HCT116 (cell line): ENCODE measurements at regions not wholly inside any gene's neighbourhood (a gene's known extent, or its start where the extent isn't known, plus 50 kb on each side); places are given as distances from the start of the nearest gene placed in this dataset.

Source experiments
- ATAC-seq: fragments of 200-7000 bp; cut with Tn5 transposase; 2 replicates; pipeline ENCODE4 v1.9.1; 2020; ENCODE audit warnings: mild to moderate bottlenecking, moderate library complexity
- BruUV-seq: library from RNA; stranded (reverse); fragments of 400-500 nt; replicated peaks from 2 replicates; lab custom pipeline; 2021; lab: Mats Ljungman, UMichigan
- CTCF ChIA-PET: fragments of 300-600 bp; sonication (Branson Sonifier 250); formaldehyde crosslinking; loops from one replicate; lab custom pipeline; 2021; ENCODE audit warnings: antibody characterized with exemption; lab: Charles Lee
- POLR2A ChIA-PET: fragments of 300-600, 350-600 bp; sonication (Branson Sonifier 250); formaldehyde crosslinking; loops from one replicate; lab custom pipeline; 2021; ENCODE audit warnings: antibody characterized with exemption; lab: Charles Lee
- RAD21 ChIA-PET, 2 experiments: fragments of 300-600 bp; sonication (Branson Sonifier 250); formaldehyde crosslinking; loops; one replicate each; lab custom pipeline; 2023; ENCODE audit warnings: low total read pairs in 2 of 2; ENCODE audit not compliant: uncharacterized antibody in 2 of 2, unreplicated experiment in 2 of 2, low non-redundant PET in 1 of 2; lab: Charles Lee
- DNase-seq: peaks from one replicate; pipeline ENCODE4 v3.0.0-alpha.2; 2010; ENCODE audit warnings: low read depth, low spot score
- H2AFZ ChIP-seq: fragments of 200-600 bp; shearing (Covaris generic), sonication (generic); 2 replicates; pipeline ENCODE4 v1.6.1; 2017; ENCODE audit warnings: low read depth, mixed run types, mixed read lengths, antibody characterized with exemption, low read length; ENCODE audit not compliant: poor library complexity, severe bottlenecking
- H3K27ac ChIP-seq: 2 replicates; pipeline ENCODE4 v1.5.1; 2012; ENCODE audit warnings: low read depth, low read length
- H3K27me3 ChIP-seq: fragments of 200-600 bp; sonication (generic); 2 replicates; pipeline ENCODE4 v1.6.1; 2016; ENCODE audit warnings: mixed run types, low read length, mixed read lengths; ENCODE audit not compliant: insufficient read depth
- H3K36me3 ChIP-seq, 2 experiments: fragments of 200-500 bp in 1 of 2; fragments of 200-600 bp in 1 of 2; sonication (Bioruptor generic) in 1 of 2; sonication (generic) in 1 of 2; 2 replicates each; pipeline versions ENCODE4 v1.5.1 to v1.6.1; 2014 to 2016; ENCODE audit warnings: low read length in 2 of 2, inconsistent platforms in 1 of 2, mixed read lengths in 1 of 2, mixed run types in 1 of 2; ENCODE audit not compliant: insufficient read depth in 2 of 2, control insufficient read depth in 1 of 2
- H3K4me1 ChIP-seq, 2 experiments: fragments of 200-600 bp in 1 of 2; sonication (generic) in 1 of 2; 2 replicates each; pipeline versions ENCODE4 v1.5.1 to v1.6.1; 2012 to 2017; ENCODE audit warnings: low read length in 2 of 2, inconsistent platforms in 1 of 2, mild to moderate bottlenecking in 1 of 2, mixed read lengths in 1 of 2, mixed run types in 1 of 2, moderate library complexity in 1 of 2; ENCODE audit not compliant: insufficient read depth in 2 of 2, control insufficient read depth in 1 of 2
- H3K4me2 ChIP-seq: fragments of 200-600 bp; sonication (generic); 2 replicates; pipeline ENCODE4 v1.6.1; 2017; ENCODE audit warnings: mixed run types, low read length, mixed read lengths
- H3K4me3 ChIP-seq, 2 experiments: fragments of 200-600 bp in 1 of 2; sonication (generic) in 1 of 2; replicated peaks in 1 of 2; 2 replicates each; pipeline ENCODE4 v1.5.1; 2011 to 2016; ENCODE audit warnings: low read length in 2 of 2, control low read depth in 1 of 2, low read depth in 1 of 2, mild to moderate bottlenecking in 1 of 2, mixed read lengths in 1 of 2, mixed run types in 1 of 2
- H3K79me2 ChIP-seq: fragments of 200-600 bp; sonication (generic); 2 replicates; pipeline ENCODE4 v1.6.1; 2017; ENCODE audit warnings: mild to moderate bottlenecking, mixed run types, low read length, moderate library complexity, mixed read lengths; ENCODE audit not compliant: insufficient read depth
- H3K9ac ChIP-seq: fragments of 200-600 bp; sonication (generic); 2 replicates; pipeline ENCODE4 v1.6.1; 2016; ENCODE audit warnings: low read length, mixed read lengths
- H3K9me2 ChIP-seq: fragments of 200-600 bp; sonication (generic), shearing (Covaris generic); 2 replicates; pipeline ENCODE4 v1.6.1; 2017; ENCODE audit warnings: mixed run types, mild to moderate bottlenecking, moderate library complexity; ENCODE audit not compliant: insufficient read depth
- H3K9me3 ChIP-seq, 2 experiments: fragments of 200-500 bp in 1 of 2; fragments of 200-600 bp in 1 of 2; sonication (Bioruptor generic) in 1 of 2; sonication (generic) in 1 of 2; 2 replicates each; pipeline ENCODE4 v1.6.1; 2014 to 2017; ENCODE audit warnings: low read length in 2 of 2, mixed read lengths in 2 of 2, inconsistent platforms in 1 of 2, low read depth in 1 of 2, mild to moderate bottlenecking in 1 of 2, mixed run types in 1 of 2, moderate library complexity in 1 of 2; ENCODE audit not compliant: control insufficient read depth in 1 of 2, insufficient read depth in 1 of 2
- H4K20me1 ChIP-seq: fragments of 200-600 bp; sonication (generic), shearing (Covaris generic); 2 replicates; pipeline ENCODE4 v1.6.1; 2017; ENCODE audit warnings: mixed run types, mild to moderate bottlenecking, moderate library complexity; ENCODE audit not compliant: insufficient read depth
- SP1 ChIP-seq: IDR thresholded peaks from 2 replicates; pipeline ENCODE4 v1.6.1; 2012; ENCODE audit warnings: low read depth
- intact Hi-C: fragments of 100-400 bp; cut with micrococcal nuclease; formaldehyde crosslinking; loops from 2 replicates; pipeline ENCODE4 v1.10.0; 2022

DNA sequence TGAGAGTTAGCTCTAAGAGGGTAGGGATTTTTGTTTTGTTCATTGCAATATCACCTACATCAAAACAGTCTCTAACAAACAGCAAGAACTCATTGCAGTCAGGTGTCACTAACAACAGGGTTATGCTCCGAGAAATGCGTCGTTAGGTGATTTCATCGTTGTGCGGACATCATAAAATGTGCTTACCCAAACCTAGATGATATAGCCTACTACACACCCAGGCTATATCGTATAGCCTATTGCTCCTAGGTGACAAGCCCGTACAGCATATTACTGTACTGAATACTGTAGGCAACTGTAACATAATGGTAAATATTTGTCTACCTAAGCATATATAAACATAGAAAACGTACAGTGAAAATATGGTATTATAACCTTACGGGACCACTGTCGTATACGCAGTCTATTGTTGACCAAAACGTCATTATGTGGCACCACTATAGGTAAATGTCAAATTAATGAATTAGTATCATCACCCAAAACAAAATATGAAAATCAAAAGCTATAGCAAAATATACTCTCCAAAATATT, 49.9 kb upstream of the TAB2 start:
- Histone ChIP-seq H3K9me2 (no peaks in the 10 kb centered on the region), H3K27ac (no peak overlapping the region), H2AFZ (no peak overlapping the region), H4K20me1 (no peaks in the 10 kb centered on the region), H3K36me3 (no peaks in the 10 kb centered on the region), H3K4me2 (no peak overlapping the region), H3K4me3 (no peak overlapping the region), H3K79me2 (no peaks in the 10 kb centered on the region), H3K9ac (no peak overlapping the region), H3K4me1 (peaks cover 0 to 5% of the 10 kb centered on the region in 2 experiments; a peak in 1 of 4 replicates), H3K27me3 (no peaks in the 10 kb centered on the region), H3K9me3 (no peaks in the 10 kb centered on the region)
- BruUV-seq: no TSS peak
- ChIA-PET CTCF (no interaction called here), POLR2A (no interaction called here), RAD21 (no interaction called here)
- ATAC-seq: no peak
- intact Hi-C loops: no loop called here
- no peak for DNase-seq
- no peak for TF ChIP-seq SP1
